IMR-90 (cell line): ENCODE measurements at regions not wholly inside any gene's neighbourhood (a gene's known extent, or its start where the extent isn't known, plus 50 kb on each side); places are given as distances from the start of the nearest gene placed in this dataset.

ENCODE experiments used
- BHLHE40 ChIP-seq: fragments of 150-350 bp; IDR thresholded peaks from 2 replicates; pipeline ENCODE4 v1.6.1; 2016; ENCODE audit warnings: mild to moderate bottlenecking, low read depth, low read length
- POLR2A ChIP-seq: IDR thresholded peaks from 2 replicates; pipeline ENCODE4 v1.6.1; 2012; ENCODE audit warnings: mild to moderate bottlenecking, low read depth, low read length
- RAD21 ChIP-seq: IDR thresholded peaks from 2 replicates; pipeline ENCODE4 v1.6.1; 2012; ENCODE audit warnings: low read length, improper control_type of control experiment
- RFX5 ChIP-seq: IDR thresholded peaks from 2 replicates; pipeline ENCODE4 v1.8.0; 2012; ENCODE audit warnings: low read depth, mild to moderate bottlenecking, low read length, moderate library complexity
- SMC3 ChIP-seq: fragments of 150-350 bp; IDR thresholded peaks from 2 replicates; pipeline ENCODE4 v1.6.1; 2016; ENCODE audit warnings: low read depth, mild to moderate bottlenecking, antibody characterized with exemption, low read length, moderate library complexity
- TF ChIP-seq, protein P1 (sequence below): fragments of 150-350 bp; IDR thresholded peaks from 2 replicates; pipeline ENCODE4 v1.6.1; 2016; ENCODE audit warnings: low read depth, mild to moderate bottlenecking, low read length, moderate library complexity, borderline replicate concordance
- TF ChIP-seq, protein P2 (sequence below): conservative IDR thresholded peaks from 2 replicates; pipeline ENCODE4 v1.5.1; 2012; ENCODE audit warnings: mild to moderate bottlenecking, low read depth, low read length, improper control_type of control experiment

DNA sequence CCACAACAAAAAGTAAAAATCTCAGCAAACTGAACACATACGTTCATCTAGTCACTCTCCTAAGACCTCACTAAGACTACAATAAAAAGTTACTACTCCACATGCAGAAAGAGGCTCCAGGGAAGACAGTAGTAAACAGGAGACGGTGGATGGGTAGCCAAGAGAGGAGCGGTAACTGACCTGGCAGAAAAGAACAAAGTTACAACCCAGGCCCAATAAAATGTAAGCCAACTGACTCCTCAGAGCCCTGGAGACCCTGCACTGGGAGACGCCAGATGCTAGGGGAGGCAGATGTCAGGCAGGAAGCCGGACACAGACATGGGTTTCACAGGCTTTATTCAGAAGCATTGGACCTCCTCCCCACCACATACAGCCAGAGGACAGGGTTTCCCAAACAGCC lies 181.1 kb upstream of the NFE2L3 start:
- TF ChIP-seq, protein P1, sequence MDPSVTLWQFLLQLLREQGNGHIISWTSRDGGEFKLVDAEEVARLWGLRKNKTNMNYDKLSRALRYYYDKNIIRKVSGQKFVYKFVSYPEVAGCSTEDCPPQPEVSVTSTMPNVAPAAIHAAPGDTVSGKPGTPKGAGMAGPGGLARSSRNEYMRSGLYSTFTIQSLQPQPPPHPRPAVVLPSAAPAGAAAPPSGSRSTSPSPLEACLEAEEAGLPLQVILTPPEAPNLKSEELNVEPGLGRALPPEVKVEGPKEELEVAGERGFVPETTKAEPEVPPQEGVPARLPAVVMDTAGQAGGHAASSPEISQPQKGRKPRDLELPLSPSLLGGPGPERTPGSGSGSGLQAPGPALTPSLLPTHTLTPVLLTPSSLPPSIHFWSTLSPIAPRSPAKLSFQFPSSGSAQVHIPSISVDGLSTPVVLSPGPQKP: no peak
- TF ChIP-seq RFX5: no peak
- TF ChIP-seq, protein P2, sequence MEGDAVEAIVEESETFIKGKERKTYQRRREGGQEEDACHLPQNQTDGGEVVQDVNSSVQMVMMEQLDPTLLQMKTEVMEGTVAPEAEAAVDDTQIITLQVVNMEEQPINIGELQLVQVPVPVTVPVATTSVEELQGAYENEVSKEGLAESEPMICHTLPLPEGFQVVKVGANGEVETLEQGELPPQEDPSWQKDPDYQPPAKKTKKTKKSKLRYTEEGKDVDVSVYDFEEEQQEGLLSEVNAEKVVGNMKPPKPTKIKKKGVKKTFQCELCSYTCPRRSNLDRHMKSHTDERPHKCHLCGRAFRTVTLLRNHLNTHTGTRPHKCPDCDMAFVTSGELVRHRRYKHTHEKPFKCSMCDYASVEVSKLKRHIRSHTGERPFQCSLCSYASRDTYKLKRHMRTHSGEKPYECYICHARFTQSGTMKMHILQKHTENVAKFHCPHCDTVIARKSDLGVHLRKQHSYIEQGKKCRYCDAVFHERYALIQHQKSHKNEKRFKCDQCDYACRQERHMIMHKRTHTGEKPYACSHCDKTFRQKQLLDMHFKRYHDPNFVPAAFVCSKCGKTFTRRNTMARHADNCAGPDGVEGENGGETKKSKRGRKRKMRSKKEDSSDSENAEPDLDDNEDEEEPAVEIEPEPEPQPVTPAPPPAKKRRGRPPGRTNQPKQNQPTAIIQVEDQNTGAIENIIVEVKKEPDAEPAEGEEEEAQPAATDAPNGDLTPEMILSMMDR: no peak
- TF ChIP-seq SMC3: no peak
- TF ChIP-seq BHLHE40: no peak
- TF ChIP-seq POLR2A: no peak
- no peak for TF ChIP-seq RAD21
